ENCODE measurements at regions not wholly inside any gene's neighbourhood (a gene's known extent, or its start where the extent isn't known, plus 50 kb on each side); places are given as distances from the start of the nearest gene placed in this dataset.
"Not testable (repeated sequence)": the region's sequence is repeated elsewhere in the genome, so short reads cannot be mapped to it uniquely, and the experiment has no call there.

DNA sequence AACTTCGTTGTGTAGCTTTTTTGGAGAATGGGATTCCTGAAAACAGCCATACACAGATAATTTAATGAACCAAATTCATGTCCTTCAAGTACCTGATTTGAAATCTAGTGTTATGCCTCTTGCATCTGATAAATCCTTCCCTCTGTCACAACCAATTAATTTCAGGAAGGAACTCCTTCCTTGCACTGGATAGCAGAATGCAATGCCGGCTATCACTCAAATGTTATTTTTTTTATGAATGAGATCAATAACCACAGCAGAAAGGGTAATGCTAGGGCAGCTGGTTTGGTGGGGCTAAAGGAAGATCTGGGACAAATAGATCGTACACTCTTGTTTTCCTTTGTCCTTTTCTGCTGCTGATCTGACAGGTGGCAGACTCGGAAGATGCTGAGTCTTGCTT lies 899.5 kb upstream of the GYPC start:
- H3K27ac ChIP-seq = no peak overlapping the region
- WGBS, 5 donors = 69 to 73% (median 71%) methylated on average over 4 of the region's 4 CpGs
- intact Hi-C loops (cut with DNase I; ENCODE audit: low total_unique reads) = no loop called here

DNA sequence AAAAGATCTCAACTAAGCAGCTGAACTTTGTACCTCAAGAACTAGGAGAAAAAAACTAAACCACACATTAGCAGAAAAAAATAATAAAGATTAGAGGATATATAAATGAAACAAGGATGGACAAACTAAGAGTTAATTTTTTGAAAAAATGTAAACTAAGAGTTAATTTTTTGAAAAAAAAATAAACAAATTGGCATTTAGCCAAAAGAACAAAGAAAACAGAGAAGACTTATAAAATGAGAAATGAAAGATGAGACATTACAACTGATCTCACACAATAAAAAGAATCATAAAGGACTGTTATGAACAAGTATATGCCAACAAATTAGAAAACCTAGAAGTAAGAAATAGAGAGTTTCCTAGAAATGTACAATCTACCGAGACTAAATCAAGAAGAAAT lies 859.2 kb upstream of the GYPC start:
- H3K27ac ChIP-seq = no peak overlapping the region
- intact Hi-C loops (cut with DNase I; ENCODE audit: low total_unique reads) = no loop called here
- H3K4me3 ChIP-seq = no peak overlapping the region
- no peaks in the 10 kb centered on the region for H3K36me3 ChIP-seq
- TF ChIP-seq POLR2AphosphoS5 (IDR thresholded peaks at IDR 0.05) (no peak), EP300 (IDR thresholded peaks at IDR 0.05) (no peak), POLR2A (IDR thresholded peaks at IDR 0.05) (no peak)
- TF ChIP-seq, protein P1, sequence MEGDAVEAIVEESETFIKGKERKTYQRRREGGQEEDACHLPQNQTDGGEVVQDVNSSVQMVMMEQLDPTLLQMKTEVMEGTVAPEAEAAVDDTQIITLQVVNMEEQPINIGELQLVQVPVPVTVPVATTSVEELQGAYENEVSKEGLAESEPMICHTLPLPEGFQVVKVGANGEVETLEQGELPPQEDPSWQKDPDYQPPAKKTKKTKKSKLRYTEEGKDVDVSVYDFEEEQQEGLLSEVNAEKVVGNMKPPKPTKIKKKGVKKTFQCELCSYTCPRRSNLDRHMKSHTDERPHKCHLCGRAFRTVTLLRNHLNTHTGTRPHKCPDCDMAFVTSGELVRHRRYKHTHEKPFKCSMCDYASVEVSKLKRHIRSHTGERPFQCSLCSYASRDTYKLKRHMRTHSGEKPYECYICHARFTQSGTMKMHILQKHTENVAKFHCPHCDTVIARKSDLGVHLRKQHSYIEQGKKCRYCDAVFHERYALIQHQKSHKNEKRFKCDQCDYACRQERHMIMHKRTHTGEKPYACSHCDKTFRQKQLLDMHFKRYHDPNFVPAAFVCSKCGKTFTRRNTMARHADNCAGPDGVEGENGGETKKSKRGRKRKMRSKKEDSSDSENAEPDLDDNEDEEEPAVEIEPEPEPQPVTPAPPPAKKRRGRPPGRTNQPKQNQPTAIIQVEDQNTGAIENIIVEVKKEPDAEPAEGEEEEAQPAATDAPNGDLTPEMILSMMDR (IDR thresholded peaks at IDR 0.05) = no peak
- H3K27me3 ChIP-seq = no peaks in the 10 kb centered on the region
- no peaks in the 10 kb centered on the region for H3K4me1 ChIP-seq
- WGBS, 5 donors = 85 to 94% (median 89%) methylated on average over 1 of the region's 1 CpG
- DNase-seq = no peak
- peaks cover 0 to 32% (median 9%) of the 10 kb centered on the region in 4 donors for H3K9me3 ChIP-seq

More for the DNA sequence above, 899.5 kb upstream of the GYPC start:
- Histone ChIP-seq H3K4me1 (no peaks in the 10 kb centered on the region), H3K9me3 (no peaks in the 10 kb centered on the region), H3K27me3 (no peaks in the 10 kb centered on the region), H3K4me3 (no peak overlapping the region), H3K36me3 (no peaks in the 10 kb centered on the region)
- TF ChIP-seq, protein P1 (IDR thresholded peaks at IDR 0.05) = no peak
- DNase-seq = no peak

DNA sequence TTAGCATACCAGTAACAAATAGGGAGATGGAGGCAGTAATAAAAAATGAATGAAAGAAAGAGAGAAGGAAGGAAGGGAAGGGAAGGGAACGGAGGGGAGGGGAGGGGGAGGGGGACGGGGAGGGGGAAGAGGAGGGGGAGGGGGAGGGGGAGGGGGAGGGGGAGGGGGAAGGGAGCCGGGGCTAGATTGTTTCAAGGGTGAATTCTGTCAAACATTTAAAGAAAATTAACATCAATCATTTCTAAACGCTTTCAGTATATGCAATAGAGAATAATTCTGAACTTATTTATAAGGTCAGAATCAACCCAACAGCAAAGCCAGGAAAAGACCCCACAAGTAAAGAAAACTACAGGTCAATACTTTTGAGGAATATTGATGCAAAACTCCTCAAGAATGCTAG lies 858.8 kb upstream of the GYPC start:
- Histone ChIP-seq H3K4me1 (no peaks in the 10 kb centered on the region), H3K4me3 (no peak overlapping the region), H3K9me3 (peaks cover 0 to 31% (median 9%) of the 10 kb centered on the region in 4 donors), H3K36me3 (no peaks in the 10 kb centered on the region), H3K27ac (no peak overlapping the region), H3K27me3 (no peaks in the 10 kb centered on the region)
- intact Hi-C loops (cut with DNase I; ENCODE audit: low total_unique reads) = no loop called here
- TF ChIP-seq, protein P1 (IDR thresholded peaks at IDR 0.05) = no peak
- TF ChIP-seq EP300 (IDR thresholded peaks at IDR 0.05) = no peak
- no peak for TF ChIP-seq POLR2AphosphoS5 (IDR thresholded peaks at IDR 0.05)
- no peak for TF ChIP-seq POLR2A (IDR thresholded peaks at IDR 0.05)
- WGBS, 5 donors = 66 to 88% (median 69%) methylated on average over 2 to 4 of the region's 4 CpGs
- DNase-seq = no peak

DNA sequence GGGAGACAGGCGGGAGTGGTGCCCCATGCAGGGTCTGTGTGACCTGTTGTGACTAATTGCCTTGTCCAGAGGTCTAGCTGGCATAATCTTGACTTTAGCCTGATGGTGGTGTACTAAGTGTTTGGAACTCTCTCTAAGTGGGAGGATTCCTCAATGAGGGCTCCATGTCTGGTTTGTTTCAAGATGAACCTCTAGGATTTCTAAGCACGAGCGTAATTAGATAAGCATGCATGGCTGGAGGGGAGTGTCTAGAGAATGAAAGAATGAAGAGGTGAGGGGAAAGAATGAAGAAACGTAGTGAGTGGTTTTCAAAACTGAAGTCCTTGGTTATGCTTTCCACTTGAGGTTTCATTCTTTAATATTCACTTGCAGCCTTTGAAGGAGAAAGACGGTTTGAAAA lies 833.2 kb upstream of the GYPC start:
- Histone ChIP-seq H3K27me3 (no peaks in the 10 kb centered on the region), H3K9me3 (peaks cover 0 to 14% (median 4%) of the 10 kb centered on the region in 4 donors), H3K36me3 (no peaks in the 10 kb centered on the region), H3K4me1 (no peaks in the 10 kb centered on the region), H3K4me3 (no peak overlapping the region), H3K27ac (no peak overlapping the region)
- WGBS, 5 donors = 75 to 89% (median 83%) methylated on average over 5 of the region's 5 CpGs
- TF ChIP-seq POLR2A (IDR thresholded peaks at IDR 0.05) (no peak), EP300 (IDR thresholded peaks at IDR 0.05) (no peak), POLR2AphosphoS5 (IDR thresholded peaks at IDR 0.05) (no peak)
- TF ChIP-seq, protein P1 (IDR thresholded peaks at IDR 0.05) = no peak
- no peak for DNase-seq
- intact Hi-C loops (cut with DNase I; ENCODE audit: low total_unique reads) = no loop called here

DNA sequence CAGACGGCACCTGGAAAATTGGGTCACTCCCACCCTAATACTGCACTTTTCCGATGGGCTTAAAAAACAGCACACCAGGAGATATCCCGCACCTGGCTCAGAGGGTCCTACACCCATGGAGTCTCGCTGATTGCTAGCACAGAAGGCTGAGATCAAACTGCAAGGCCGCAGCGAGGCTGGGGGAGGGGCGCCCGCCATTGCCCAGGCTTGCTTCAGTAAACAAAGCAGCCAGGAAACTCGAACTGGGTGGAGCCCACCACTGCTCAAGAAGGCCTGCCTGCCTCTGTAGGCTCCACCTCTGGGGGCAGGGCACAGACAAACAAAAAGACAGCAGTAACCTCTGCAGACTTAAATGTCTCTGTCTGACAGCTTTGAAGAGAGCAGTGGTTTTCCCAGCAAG lies 830.2 kb upstream of the GYPC start:
- H3K27me3 ChIP-seq; H3K27ac ChIP-seq; H3K4me3 ChIP-seq; H3K4me1 ChIP-seq; H3K36me3 ChIP-seq; DNase-seq; intact Hi-C loops (cut with DNase I; ENCODE audit: low total_unique reads): not testable (repeated sequence)
- H3K9me3 ChIP-seq = peaks cover 0 to 14% (median 6%) of the 10 kb centered on the region in 4 donors
- 75 to 83% (median 80%) methylated on average over 8 to 9 of the region's 9 CpGs for WGBS, 5 donors

All from stomach (tissue), 8 donors.